Esophagus (tissue), 2 donors: ENCODE measurements at regions not wholly inside any gene's neighbourhood (a gene's known extent, or its start where the extent isn't known, plus 50 kb on each side); places are given as distances from the start of the nearest gene placed in this dataset.

Source experiments
- H3K27ac ChIP-seq, 2 donors: one replicate each; pipeline ENCODE4 v1.5.1; 2013; ENCODE audit warnings: low read depth in 2 of 2, mild to moderate bottlenecking in 2 of 2, inconsistent platforms in 1 of 2, low read length in 1 of 2, moderate library complexity in 1 of 2
- H3K27me3 ChIP-seq, 2 donors: one replicate each; pipeline ENCODE4 v1.6.1; 2013; ENCODE audit warnings: low read length in 2 of 2, control low read depth in 1 of 2, mild to moderate bottlenecking in 1 of 2; ENCODE audit not compliant: insufficient read depth in 2 of 2, control insufficient read depth in 1 of 2
- H3K36me3 ChIP-seq, 2 donors: one replicate each; pipeline ENCODE4 v1.6.1; 2013; ENCODE audit warnings: low read length in 1 of 2; ENCODE audit not compliant: control insufficient read depth in 2 of 2, insufficient read depth in 2 of 2
- H3K4me1 ChIP-seq, 2 donors: one replicate each; pipeline ENCODE4 v1.6.1; 2013; ENCODE audit warnings: low read length in 1 of 2; ENCODE audit not compliant: control insufficient read depth in 2 of 2, insufficient read depth in 2 of 2
- H3K4me3 ChIP-seq, 2 donors: one replicate each; pipeline ENCODE4 v1.5.1; 2013; ENCODE audit warnings: low read length in 2 of 2, mild to moderate bottlenecking in 2 of 2, low read depth in 1 of 2, moderate library complexity in 1 of 2
- H3K9me3 ChIP-seq, 2 donors: one replicate each; pipeline ENCODE4 v1.6.1; 2013; ENCODE audit warnings: mild to moderate bottlenecking in 2 of 2, low read depth in 1 of 2, low read length in 1 of 2, moderate library complexity in 1 of 2; ENCODE audit not compliant: control insufficient read depth in 2 of 2, insufficient read depth in 1 of 2
- WGBS, 2 donors: extraction: QIAGEN DNeasy Blood & Tissue Kit; methylation state at CpG; one replicate each; pipeline ENCODE4 v1.1.7; 2013; 5-methylcytosine and 5-hydroxymethylcytosine counted together
- donor health status: healthy with polysubstance abuse.
- donor health status: Bipolar disorder and iron deficiency.

DNA sequence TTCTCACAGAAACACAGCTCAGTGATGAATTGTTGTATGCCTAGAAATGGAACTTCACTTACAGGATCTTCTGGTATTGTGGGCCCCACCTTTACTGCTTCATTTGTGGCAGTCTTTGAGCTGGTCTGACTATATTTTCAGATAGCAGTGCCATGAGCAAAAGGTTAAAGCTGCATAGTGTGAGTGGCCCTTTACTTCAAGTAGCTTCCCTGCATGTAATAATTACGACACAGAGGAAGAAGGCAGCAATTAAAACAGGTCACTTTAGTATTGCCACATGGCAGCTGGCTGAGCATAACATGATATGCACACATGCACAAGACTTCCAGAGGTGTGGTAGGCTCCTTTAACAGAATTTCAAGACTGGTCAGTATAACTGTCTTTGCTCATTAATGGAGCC, 426.3 kb upstream of the ZEB2 start:
- H3K4me1 ChIP-seq, result no peaks in the 10 kb centered on the region
- no peaks in the 10 kb centered on the region for H3K9me3 ChIP-seq
- H3K27me3 ChIP-seq, result no peaks in the 10 kb centered on the region
- WGBS, 2 donors, result 77 to 83% methylated on average over 1 of the region's 1 CpG
- H3K36me3 ChIP-seq, result no peaks in the 10 kb centered on the region
- no peak overlapping the region for H3K4me3 ChIP-seq
- H3K27ac ChIP-seq, result no peak overlapping the region

DNA sequence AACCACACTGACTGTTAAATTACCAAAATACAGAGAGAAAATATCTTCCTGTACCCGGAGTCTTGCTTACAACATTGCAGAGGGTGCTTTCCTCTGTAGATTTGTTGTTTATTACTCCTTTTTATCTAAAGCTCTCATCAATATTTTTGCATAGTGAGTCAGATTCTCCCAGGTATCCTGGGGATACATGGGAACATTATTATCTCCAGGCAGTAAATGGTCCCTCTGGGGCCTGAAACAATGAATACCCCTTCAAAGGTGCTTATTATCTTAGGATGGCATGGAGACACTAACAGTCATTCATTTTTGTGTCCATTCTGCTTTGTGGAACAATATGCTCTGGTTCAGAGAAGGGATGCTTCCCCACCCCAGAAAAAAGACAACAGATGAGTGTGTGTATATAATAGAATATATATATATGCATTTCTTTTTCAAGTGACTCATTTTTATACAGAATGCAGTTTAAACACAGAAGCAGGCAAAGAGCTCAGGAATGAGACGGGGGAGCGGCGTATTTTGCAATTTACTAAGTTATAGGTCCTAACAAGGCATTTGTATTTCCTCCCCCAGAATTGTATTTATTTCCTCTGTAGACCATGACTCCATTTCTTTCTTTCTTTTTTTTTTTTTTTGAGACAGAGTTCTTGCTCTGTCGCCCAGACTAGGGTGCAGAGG, 424.8 kb upstream of the ZEB2 start:
- WGBS, 2 donors, result 92 to 95% methylated on average over 5 of the region's 5 CpGs

DNA sequence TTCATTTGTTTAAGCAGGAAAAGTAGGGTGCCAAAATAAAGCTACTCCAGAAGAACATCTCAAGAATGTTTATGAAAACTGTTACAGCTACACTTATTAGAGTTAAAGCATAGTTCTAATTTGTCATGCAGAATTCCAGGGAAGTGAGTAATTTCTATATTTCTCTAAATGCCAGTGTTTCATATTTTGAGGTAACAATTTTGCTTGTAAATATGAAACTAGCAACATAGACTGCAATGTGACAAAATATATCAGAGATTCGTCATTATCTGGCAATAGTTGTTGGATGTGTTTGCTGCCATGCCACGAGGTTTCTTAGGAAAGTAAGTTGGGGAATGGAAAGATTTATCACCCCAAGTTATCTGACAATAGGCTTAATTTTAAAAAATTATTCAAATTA, 424.1 kb upstream of the ZEB2 start:
- WGBS, 2 donors, result 55 to 59% methylated on average over 2 of the region's 2 CpGs
- H3K9me3 ChIP-seq, result no peaks in the 10 kb centered on the region
- H3K4me3 ChIP-seq, result no peak overlapping the region
- H3K4me1 ChIP-seq, result no peaks in the 10 kb centered on the region
- no peaks in the 10 kb centered on the region for H3K27me3 ChIP-seq
- no peaks in the 10 kb centered on the region for H3K36me3 ChIP-seq
- no peak overlapping the region for H3K27ac ChIP-seq

More for the DNA sequence above, 424.8 kb upstream of the ZEB2 start:
- no peaks in the 10 kb centered on the region for H3K9me3 ChIP-seq
- H3K27ac ChIP-seq, result no peak overlapping the region
- H3K27me3 ChIP-seq, result no peaks in the 10 kb centered on the region
- H3K4me3 ChIP-seq, result no peak overlapping the region
- H3K36me3 ChIP-seq, result no peaks in the 10 kb centered on the region
- H3K4me1 ChIP-seq, result no peaks in the 10 kb centered on the region

DNA sequence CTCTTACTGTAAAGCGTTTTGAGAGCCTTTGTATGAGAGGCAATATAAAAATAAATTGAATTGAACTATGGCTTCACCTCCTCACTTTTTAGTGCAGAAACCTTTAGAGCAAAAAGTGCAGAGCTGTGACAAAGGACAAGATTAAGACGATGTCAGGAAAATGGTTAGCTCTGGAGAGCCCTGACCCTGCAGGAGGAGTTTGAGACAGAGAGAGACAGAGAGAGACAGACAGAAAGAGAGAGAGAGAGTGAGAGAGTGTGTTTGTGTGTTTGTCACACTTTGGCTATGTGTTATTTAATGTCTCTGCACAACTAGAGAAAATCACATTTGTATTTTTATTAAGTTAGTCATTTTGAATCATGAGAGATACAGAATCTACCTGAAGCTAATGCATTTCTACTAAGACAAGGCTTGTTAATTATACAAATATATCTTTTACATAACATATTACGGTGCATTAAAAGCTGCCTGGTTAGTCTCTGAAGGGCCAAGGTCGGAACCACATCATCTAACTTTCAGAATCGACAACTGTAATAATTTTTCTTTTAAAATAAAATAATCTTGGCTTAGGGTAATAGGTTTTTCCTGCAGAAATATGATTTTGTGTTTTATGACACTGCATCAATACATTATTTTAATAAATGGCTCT, 423.5 kb upstream of the ZEB2 start:
- no peaks in the 10 kb centered on the region for H3K9me3 ChIP-seq
- H3K27me3 ChIP-seq, result no peaks in the 10 kb centered on the region
- H3K4me3 ChIP-seq, result no peak overlapping the region
- no peaks in the 10 kb centered on the region for H3K4me1 ChIP-seq
- no peak overlapping the region for H3K27ac ChIP-seq
- H3K36me3 ChIP-seq, result no peaks in the 10 kb centered on the region
- 74 to 76% methylated on average over 5 of the region's 5 CpGs for WGBS, 2 donors

DNA sequence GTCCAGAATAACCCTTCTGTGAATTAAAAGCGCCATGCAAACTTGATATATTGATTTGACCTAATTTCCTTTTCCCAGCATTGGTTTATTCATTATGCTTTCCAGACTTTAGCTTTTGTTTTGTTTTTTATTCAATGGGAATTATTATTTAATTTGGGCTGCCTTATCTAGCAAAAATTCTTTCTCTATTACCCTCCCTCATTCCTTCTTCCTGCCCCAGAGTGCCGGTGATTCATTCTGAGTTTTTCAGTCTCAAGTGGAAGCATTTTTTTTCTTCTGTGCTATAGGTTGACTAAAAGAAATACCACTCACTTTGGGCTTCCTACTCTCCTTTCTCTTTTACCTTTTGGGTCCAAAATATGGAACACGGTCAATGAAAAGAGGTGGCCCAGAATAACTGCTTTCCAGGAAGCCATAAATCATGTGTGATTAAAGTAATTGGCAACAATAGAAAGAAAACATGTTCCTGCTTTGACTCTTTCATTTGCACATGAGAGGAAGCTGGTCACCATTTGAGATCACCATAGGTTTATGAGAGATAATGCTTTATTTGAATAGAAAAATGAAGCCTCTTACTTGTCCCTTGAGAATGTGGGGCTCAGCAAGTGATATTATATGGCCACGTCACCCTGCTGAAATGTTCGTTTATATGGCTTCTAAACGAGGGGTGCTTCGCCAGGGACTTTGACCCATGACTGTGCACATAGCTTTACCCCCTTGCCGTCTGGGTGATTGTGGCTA, 422.8 kb upstream of the ZEB2 start:
- WGBS, 2 donors, result 61 to 72% methylated on average over 8 of the region's 8 CpGs

DNA sequence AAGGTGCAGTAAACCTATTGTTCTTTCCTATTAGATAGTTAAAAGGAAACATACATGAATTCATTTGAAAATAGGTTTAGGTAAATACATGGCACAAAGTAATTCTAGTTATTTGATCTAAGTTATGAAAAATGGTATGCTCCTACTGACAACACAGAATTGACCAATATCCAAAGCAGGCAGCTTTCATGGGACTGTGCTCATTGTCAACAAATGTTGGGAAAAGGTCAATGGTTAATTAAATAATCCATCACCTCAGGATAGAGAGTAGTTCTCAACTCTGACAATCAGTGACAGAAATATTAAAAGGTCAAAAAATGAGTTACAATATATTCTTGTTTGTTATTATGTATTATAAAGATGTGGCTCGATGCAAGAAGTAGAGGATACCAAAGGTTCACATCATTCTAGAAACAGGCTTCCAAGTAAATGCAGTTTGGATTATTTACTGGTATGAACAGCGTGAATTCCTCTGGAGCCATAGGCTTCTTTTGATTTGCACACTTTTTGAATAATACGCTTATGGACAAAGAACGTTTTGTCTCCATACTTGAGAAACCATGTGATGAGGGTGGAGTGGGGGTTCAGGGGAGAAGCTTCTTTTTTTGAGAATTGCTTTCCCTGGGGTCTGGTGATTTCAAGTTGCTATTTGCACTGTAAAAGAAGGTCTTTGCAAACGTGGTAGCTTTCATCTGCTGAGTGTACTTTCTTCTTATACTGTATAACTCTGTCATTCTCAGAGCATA, 422.0 kb upstream of the ZEB2 start:
- H3K9me3 ChIP-seq, result no peaks in the 10 kb centered on the region
- H3K4me1 ChIP-seq, result no peaks in the 10 kb centered on the region
- H3K4me3 ChIP-seq, result no peak overlapping the region
- H3K27me3 ChIP-seq, result no peaks in the 10 kb centered on the region
- no peak overlapping the region for H3K27ac ChIP-seq
- H3K36me3 ChIP-seq, result no peaks in the 10 kb centered on the region
- WGBS, 2 donors, result 79 to 87% methylated on average over 5 of the region's 5 CpGs

More for the DNA sequence above, 422.8 kb upstream of the ZEB2 start:
- no peak overlapping the region for H3K4me3 ChIP-seq
- H3K4me1 ChIP-seq, result no peaks in the 10 kb centered on the region
- H3K9me3 ChIP-seq, result no peaks in the 10 kb centered on the region
- no peak overlapping the region for H3K27ac ChIP-seq
- H3K36me3 ChIP-seq, result no peaks in the 10 kb centered on the region
- no peaks in the 10 kb centered on the region for H3K27me3 ChIP-seq

DNA sequence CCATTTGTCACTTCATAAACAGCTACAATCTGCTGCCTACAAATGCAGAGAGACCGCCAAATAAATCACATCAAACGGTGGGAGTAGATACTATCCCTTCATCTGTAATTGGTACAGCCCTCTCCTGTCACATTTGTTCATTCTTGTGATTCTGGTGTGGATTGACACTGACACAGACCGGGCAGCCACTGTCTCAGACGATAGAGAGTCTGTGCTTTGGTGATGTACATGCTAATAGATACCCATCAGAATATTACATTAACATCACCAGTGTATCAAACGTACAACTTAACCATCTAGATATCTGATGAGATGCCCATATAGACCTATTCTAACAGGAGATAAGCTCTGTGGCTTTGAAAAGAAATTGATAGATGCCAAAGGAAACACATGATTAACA, 419.7 kb upstream of the ZEB2 start:
- Histone ChIP-seq H3K4me1 (no peaks in the 10 kb centered on the region), H3K4me3 (no peak overlapping the region), H3K27ac (no peak overlapping the region), H3K27me3 (no peaks in the 10 kb centered on the region), H3K36me3 (no peaks in the 10 kb centered on the region), H3K9me3 (no peaks in the 10 kb centered on the region)
- WGBS, 2 donors, result 78 to 83% methylated on average over 5 of the region's 5 CpGs

DNA sequence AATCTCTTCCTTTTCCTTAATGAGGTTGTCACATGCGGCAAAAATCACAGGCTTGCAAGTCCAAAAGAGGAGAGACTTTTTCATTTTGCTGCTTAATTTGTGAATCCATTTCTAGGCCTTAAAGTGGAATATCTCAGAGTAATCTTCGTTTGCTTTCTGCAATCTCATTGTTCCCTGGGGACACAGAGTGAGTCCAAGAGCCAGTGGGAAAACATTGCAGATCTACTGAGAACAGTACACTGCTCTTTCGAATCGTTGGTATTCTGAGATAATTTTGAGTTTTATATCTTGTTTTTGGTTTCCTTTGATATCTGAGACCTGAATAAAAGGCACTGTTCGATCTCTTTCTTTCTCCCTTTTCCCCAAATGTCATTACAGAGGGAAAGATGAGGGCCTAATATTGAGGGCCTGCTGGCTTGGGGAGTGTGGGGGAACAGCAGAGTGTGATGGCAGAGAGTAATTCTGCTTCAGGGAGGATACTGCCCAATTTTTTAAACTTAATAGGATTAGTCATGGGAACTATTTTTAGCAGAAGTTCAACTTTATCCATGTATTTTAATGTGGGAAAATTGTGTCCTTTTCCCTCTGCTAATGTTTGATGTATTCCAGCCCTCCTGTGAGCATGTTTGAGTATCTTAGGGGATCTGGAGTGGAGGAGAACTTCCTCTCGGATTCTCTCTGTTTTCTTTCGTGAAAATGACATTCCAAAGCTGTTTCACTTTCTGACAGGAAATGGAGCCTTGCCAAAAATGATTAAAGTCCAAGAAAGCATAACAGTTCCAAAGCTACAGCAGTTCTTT, 418.2 kb upstream of the ZEB2 start:
- Histone ChIP-seq H3K27ac (peak overlapping the region; percentile 21 to 35), H3K4me1 (no peaks in the 10 kb centered on the region), H3K27me3 (no peaks in the 10 kb centered on the region), H3K4me3 (no peak overlapping the region), H3K36me3 (no peaks in the 10 kb centered on the region), H3K9me3 (no peaks in the 10 kb centered on the region)
- 43 to 47% methylated on average over 7 of the region's 7 CpGs for WGBS, 2 donors

DNA sequence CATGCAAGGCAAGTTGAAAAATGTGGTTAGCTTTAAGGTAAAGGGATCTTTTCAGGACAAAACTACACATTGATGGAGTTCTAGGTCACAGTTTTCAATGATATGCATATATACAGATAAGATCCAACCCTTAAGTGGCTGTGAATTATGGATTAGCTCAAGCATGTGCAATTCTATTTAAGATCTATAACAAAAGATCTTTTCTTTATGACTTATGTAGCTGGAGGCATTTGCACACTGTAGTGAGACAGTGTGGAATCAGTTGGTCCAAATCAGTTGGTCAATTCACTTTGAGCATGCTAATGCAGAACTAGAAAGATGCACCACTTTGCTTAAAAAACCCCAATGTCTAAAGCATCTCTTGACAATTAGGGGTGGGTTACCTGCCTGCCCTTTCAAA, 417.1 kb upstream of the ZEB2 start:
- no peaks in the 10 kb centered on the region for H3K36me3 ChIP-seq
- no peaks in the 10 kb centered on the region for H3K9me3 ChIP-seq
- no peaks in the 10 kb centered on the region for H3K27me3 ChIP-seq
- no peak overlapping the region for H3K27ac ChIP-seq
- H3K4me3 ChIP-seq, result no peak overlapping the region
- no peaks in the 10 kb centered on the region for H3K4me1 ChIP-seq
